Sigmoid colon (tissue), 6 donors: ENCODE measurements at regions not wholly inside any gene's neighbourhood (a gene's known extent, or its start where the extent isn't known, plus 50 kb on each side); places are given as distances from the start of the nearest gene placed in this dataset.

Experiments used
- DNase-seq: peaks from one replicate; pipeline ENCODE4 v3.0.0-alpha.2; 2019
- H3K27ac ChIP-seq, 4 donors: fragments of 200-600 bp; sonication (generic); one replicate each; pipeline ENCODE4 v1.5.1; 2016 to 2019; ENCODE audit warnings: mild to moderate bottlenecking in 1 of 4
- H3K27me3 ChIP-seq, 3 donors: fragments of 200-600 bp; sonication (generic); one replicate each; pipeline ENCODE4 v1.5.1; 2019; ENCODE audit warnings: mild to moderate bottlenecking in 1 of 3
- H3K36me3 ChIP-seq, 4 donors: fragments of 200-600 bp; sonication (generic); one replicate each; pipeline ENCODE4 v1.5.1; 2016 to 2019
- H3K4me1 ChIP-seq, 4 donors: fragments of 200-600 bp; sonication (generic); one replicate each; pipeline ENCODE4 v1.5.1; 2017 to 2019
- H3K4me3 ChIP-seq, 4 donors: fragments of 200-600 bp; sonication (generic); one replicate each; pipeline ENCODE4 v1.5.1; 2017 to 2019; ENCODE audit warnings: mild to moderate bottlenecking in 2 of 4, moderate library complexity in 1 of 4
- H3K9me3 ChIP-seq, 4 donors: fragments of 200-600 bp in 3 of 4; sonication (generic) in 3 of 4; one replicate each; pipeline versions ENCODE4 v1.5.1 to v1.6.1; 2013 to 2019
- EP300 ChIP-seq, 4 donors: sonication (generic); formaldehyde crosslinking; IDR thresholded peaks; one replicate each; pipeline ENCODE4 v1.6.1; 2017; ENCODE audit warnings: antibody characterized with exemption in 4 of 4
- POLR2A ChIP-seq, 2 donors: fragments of 450-650 bp; IDR thresholded peaks; one replicate each; pipeline ENCODE4 v1.6.1; 2016; ENCODE audit warnings: antibody characterized with exemption in 2 of 2, mild to moderate bottlenecking in 2 of 2, moderate library complexity in 2 of 2
- POLR2AphosphoS5 ChIP-seq, 4 donors: sonication (generic); formaldehyde crosslinking; IDR thresholded peaks; one replicate each; pipeline ENCODE4 v1.6.1; 2017; ENCODE audit warnings: antibody characterized with exemption in 4 of 4
- WGBS, 2 donors: extraction: QIAGEN DNeasy Blood & Tissue Kit; methylation state at CpG; one replicate each; pipeline ENCODE4 v1.1.7; 2013; 5-methylcytosine and 5-hydroxymethylcytosine counted together
- intact Hi-C: fragments of 100-400 bp; cut with DNase I; formaldehyde crosslinking; loops from one replicate; pipeline ENCODE4 v1.15.1; 2023
- TF ChIP-seq, protein P1 (sequence below), 4 experiments: fragments of 450-650 bp in 3 of 4; fragments of 200-600 bp in 1 of 4; IDR thresholded peaks; one replicate each; pipeline ENCODE4 v1.5.1; 2016 to 2019; ENCODE audit warnings: antibody characterized with exemption in 4 of 4, mild to moderate bottlenecking in 3 of 4, moderate library complexity in 2 of 4
- donor health status: healthy with polysubstance abuse.
- donor health status: healthy.

DNA sequence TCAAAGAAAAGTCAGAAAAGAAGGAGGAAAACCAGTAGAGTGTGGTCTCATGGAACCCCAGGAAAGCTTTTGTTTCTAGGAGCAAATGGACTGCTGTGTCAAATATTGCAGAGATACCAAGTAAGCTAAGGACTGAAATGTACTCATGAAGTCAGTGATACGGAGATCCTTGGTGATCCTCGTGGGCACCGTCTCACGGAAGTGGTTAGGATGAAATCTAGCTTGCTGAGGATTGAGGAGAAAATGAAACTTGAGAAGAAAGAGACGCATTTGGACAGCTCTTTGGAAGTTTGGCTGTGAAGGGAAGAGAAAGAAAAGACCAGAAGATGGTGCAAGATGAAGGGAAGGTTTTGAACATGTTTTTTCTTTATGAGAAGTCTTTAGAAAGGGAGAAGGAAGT is 104.0 kb upstream of the CCND2 start:
- intact Hi-C loops: loop anchor here (5.0 kb wide), 1 partner anchor 98 kb away; no protein-coding TSS in a partner anchor
- no peaks in the 10 kb centered on the region for H3K36me3 ChIP-seq
- peaks cover 0 to 6% (median 0%) of the 10 kb centered on the region in 3 donors for H3K27me3 ChIP-seq
- no peak overlapping the region for H3K4me3 ChIP-seq
- peaks cover 0 to 9% (median 6%) of the 10 kb centered on the region in 4 donors for H3K4me1 ChIP-seq
- no peak overlapping the region for H3K27ac ChIP-seq
- WGBS, 2 donors: 79 to 85% methylated on average over 5 of the region's 5 CpGs
- DNase-seq: no peak
- no peaks in the 10 kb centered on the region for H3K9me3 ChIP-seq
- TF ChIP-seq POLR2A (IDR thresholded peaks at IDR 0.05) (no peak), POLR2AphosphoS5 (IDR thresholded peaks at IDR 0.05) (no peak), EP300 (IDR thresholded peaks at IDR 0.05) (no peak)
- TF ChIP-seq, protein P1, sequence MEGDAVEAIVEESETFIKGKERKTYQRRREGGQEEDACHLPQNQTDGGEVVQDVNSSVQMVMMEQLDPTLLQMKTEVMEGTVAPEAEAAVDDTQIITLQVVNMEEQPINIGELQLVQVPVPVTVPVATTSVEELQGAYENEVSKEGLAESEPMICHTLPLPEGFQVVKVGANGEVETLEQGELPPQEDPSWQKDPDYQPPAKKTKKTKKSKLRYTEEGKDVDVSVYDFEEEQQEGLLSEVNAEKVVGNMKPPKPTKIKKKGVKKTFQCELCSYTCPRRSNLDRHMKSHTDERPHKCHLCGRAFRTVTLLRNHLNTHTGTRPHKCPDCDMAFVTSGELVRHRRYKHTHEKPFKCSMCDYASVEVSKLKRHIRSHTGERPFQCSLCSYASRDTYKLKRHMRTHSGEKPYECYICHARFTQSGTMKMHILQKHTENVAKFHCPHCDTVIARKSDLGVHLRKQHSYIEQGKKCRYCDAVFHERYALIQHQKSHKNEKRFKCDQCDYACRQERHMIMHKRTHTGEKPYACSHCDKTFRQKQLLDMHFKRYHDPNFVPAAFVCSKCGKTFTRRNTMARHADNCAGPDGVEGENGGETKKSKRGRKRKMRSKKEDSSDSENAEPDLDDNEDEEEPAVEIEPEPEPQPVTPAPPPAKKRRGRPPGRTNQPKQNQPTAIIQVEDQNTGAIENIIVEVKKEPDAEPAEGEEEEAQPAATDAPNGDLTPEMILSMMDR (IDR thresholded peaks at IDR 0.05): no peak

DNA sequence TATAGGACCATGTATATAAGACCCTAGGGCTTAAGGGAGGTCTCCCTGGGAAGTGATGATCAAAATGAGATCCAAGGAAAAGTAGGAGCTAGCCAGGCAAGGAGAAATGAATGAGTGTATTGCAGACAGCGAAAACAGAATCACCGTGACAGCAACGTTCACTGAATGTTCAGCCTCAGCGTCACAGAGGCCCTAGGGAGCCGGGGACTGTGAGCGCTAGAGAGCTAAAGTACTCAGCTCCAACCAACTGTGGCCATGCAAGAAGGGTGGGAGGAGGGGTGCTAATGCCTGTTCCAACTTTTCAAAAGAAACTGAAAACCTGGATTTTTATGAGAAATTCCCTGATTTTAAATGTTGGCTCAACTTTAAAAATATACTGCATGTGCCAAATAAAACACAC is 105.5 kb upstream of the CCND2 start:
- Histone ChIP-seq H3K4me3 (no peak overlapping the region), H3K27me3 (peaks cover 0 to 6% (median 0%) of the 10 kb centered on the region in 3 donors), H3K36me3 (no peaks in the 10 kb centered on the region), H3K4me1 (peaks cover 0 to 12% (median 9%) of the 10 kb centered on the region in 4 donors), H3K9me3 (no peaks in the 10 kb centered on the region), H3K27ac (no peak overlapping the region)
- no peak for DNase-seq
- TF ChIP-seq, protein P1 (IDR thresholded peaks at IDR 0.05): no peak
- TF ChIP-seq POLR2A (IDR thresholded peaks at IDR 0.05): no peak
- no peak for TF ChIP-seq EP300 (IDR thresholded peaks at IDR 0.05)
- no peak for TF ChIP-seq POLR2AphosphoS5 (IDR thresholded peaks at IDR 0.05)
- 72 to 94% methylated on average over 6 of the region's 6 CpGs for WGBS, 2 donors
- intact Hi-C loops: loop anchor here (5.0 kb wide), 1 partner anchor 99 kb away; no protein-coding TSS in a partner anchor

DNA sequence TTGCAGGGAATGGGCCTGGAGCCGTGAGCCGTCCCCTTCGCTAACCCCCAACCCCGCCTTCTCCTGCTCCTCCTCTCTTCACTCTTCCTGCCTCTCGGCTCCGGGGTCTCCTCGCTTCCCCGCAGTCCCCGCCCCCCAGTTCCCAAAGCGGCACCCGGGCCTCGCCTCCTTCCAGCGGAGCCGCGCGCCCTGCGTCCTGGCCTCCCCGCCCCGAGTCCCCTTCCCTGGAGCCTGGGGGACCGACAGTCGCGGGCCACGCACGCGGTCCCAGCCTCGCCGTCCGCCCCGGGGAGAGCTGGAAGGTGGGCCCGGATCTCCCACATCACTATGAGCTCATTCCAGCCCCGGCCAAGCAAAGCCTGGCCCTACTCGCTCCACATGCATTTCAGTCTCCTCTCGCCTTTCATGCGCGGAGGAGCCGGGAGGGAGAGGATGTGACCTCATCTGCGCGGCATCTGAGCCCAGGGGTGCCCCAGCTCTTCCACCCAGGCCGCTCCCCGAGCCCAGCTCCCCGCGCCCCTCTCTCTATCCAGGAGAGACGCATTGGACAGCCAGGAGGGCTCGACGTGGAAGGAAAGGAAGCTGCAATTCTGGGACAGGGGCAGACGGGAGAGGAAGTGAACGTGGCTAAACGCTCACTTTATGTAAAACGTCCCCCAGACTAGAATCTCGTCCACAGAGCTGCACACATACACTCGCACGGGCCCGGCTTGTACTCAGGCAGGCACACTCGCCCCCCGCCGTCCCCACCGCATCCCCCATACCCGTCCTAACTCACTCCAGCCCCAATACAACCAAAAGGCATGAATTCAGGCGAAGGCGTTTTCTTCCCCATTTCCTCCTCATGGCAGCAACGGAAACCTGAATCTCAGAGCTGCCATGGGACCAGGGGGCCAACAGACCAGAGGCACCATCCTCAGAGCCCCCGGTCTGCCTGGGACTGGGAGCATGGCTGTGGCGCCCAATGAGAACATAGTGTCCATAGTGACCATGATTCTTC is 108.7 kb upstream of the CCND2 start:
- H3K27ac ChIP-seq: peak overlapping the region; percentile 46 to 82 (median 68)
- no peaks in the 10 kb centered on the region for H3K36me3 ChIP-seq
- H3K27me3 ChIP-seq: no peaks in the 10 kb centered on the region
- H3K4me3 ChIP-seq: peak overlapping the region; percentile 28 to 58 (median 50)
- TF ChIP-seq, protein P1 (IDR thresholded peaks at IDR 0.05): no peak
- TF ChIP-seq POLR2AphosphoS5 (IDR thresholded peaks at IDR 0.05) (peak in 2 of 4 donors; percentile 31 to 58), POLR2A (IDR thresholded peaks at IDR 0.05) (no peak), EP300 (IDR thresholded peaks at IDR 0.05) (no peak)
- H3K9me3 ChIP-seq: no peaks in the 10 kb centered on the region
- WGBS, 2 donors: 9 to 14% methylated on average over 63 of the region's 63 CpGs
- DNase-seq: peak; percentile 75
- H3K4me1 ChIP-seq: peaks cover 0 to 12% (median 9%) of the 10 kb centered on the region in 4 donors
- intact Hi-C loops: loop anchor here (5.0 kb wide), 1 partner anchor 102 kb away; no protein-coding TSS in a partner anchor

DNA sequence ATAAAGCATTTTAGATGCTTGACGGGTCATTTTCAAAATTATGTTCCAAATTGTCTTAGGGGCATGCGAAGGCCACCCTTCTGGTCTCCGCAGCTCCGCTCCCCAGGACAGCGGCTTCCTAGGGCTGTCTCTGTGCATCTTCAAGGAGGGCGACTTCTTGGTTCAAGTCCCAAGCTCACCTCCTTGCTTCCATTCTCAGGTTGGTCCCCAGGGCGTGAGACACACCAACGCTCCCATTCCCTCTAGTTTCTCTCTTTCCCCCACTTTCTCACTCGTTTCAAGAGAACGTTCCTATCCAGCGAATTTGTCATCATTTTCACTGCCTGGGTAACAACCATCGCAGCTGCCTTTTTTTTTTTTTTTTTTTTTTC is 109.4 kb upstream of the CCND2 start:
- Histone ChIP-seq H3K4me3 (peak overlapping the region; percentile 28 to 58 (median 50)), H3K4me1 (peaks cover 0 to 12% (median 9%) of the 10 kb centered on the region in 4 donors), H3K36me3 (no peaks in the 10 kb centered on the region), H3K27me3 (no peaks in the 10 kb centered on the region), H3K27ac (peak overlapping the region in 3 of 4 donors; percentile 46 to 82 (median 75)), H3K9me3 (no peaks in the 10 kb centered on the region)
- 56 to 61% methylated on average over 12 of the region's 12 CpGs for WGBS, 2 donors
- no peak for DNase-seq
- no peak for TF ChIP-seq EP300 (IDR thresholded peaks at IDR 0.05)
- no peak for TF ChIP-seq POLR2A (IDR thresholded peaks at IDR 0.05)
- TF ChIP-seq POLR2AphosphoS5 (IDR thresholded peaks at IDR 0.05): no peak
- TF ChIP-seq, protein P1 (IDR thresholded peaks at IDR 0.05): no peak
- intact Hi-C loops: no loop called here
